Adrenal gland (tissue), 9 donors: ENCODE measurements at regions not wholly inside any gene's neighbourhood (a gene's known extent, or its start where the extent isn't known, plus 50 kb on each side); places are given as distances from the start of the nearest gene placed in this dataset.

ENCODE experiments used
- DNase-seq, 7 donors: peaks; one replicate each; pipeline ENCODE4 v3.0.0-alpha.2; 2019 to 2020
- H3K27ac ChIP-seq, 5 donors: fragments of 200-600 bp; sonication (generic) in 4 of 5; 1 replicate in 3 of 5; 2 replicates in 2 of 5; pipeline versions ENCODE4 v1.5.1 to v1.8.0; 2016 to 2020; ENCODE audit warnings: mild to moderate bottlenecking in 1 of 5
- H3K27me3 ChIP-seq: fragments of 200-600 bp; 2 replicates; pipeline ENCODE4 v1.8.0; 2021
- H3K36me3 ChIP-seq, 2 donors: fragments of 200-600 bp; replicated peaks in 1 of 2; 1 replicate in 1 of 2; 2 replicates in 1 of 2; pipeline versions ENCODE4 v1.5.1 to v1.8.0; 2018 to 2022
- H3K4me1 ChIP-seq, 2 donors: fragments of 200-600 bp; replicated peaks in 1 of 2; 1 replicate in 1 of 2; 2 replicates in 1 of 2; pipeline versions ENCODE4 v1.5.1 to v1.8.0; 2018 to 2021
- H3K4me3 ChIP-seq, 4 donors: fragments of 200-600 bp; sonication (generic) in 3 of 4; one replicate each; pipeline ENCODE4 v1.5.1; 2016 to 2018
- H3K9me3 ChIP-seq, 3 donors: fragments of 200-600 bp; sonication (generic) in 1 of 3; replicated peaks in 1 of 3; 1 replicate in 2 of 3; 2 replicates in 1 of 3; pipeline versions ENCODE4 v1.5.1 to v1.8.0; 2016 to 2021
- POLR2A ChIP-seq, 2 donors: fragments of 450-650 bp; IDR thresholded peaks; one replicate each; pipeline ENCODE4 v1.6.1; 2017; ENCODE audit warnings: antibody characterized with exemption in 2 of 2, mild to moderate bottlenecking in 2 of 2, moderate library complexity in 1 of 2
- WGBS, 4 donors: extraction: QIAGEN DNeasy Blood & Tissue Kit in 2 of 4; methylation state at CpG; one replicate each; pipeline versions ENCODE4 v1.1.5 to v1.1.7; 2013 to 2017; 5-methylcytosine and 5-hydroxymethylcytosine counted together
- intact Hi-C, 2 donors: fragments of 100-400 bp; cut with DNase I; formaldehyde crosslinking; loops; one replicate each; pipeline versions ENCODE4 v1.14.1 to v1.15.0; 2022 to 2023
- TF ChIP-seq, protein P1 (sequence below), 6 experiments: fragments of 450-650 bp in 4 of 6; fragments of 200-600 bp in 2 of 6; sonication (generic) in 1 of 6; IDR thresholded peaks; 1 replicate in 5 of 6; 2 replicates in 1 of 6; pipeline versions ENCODE4 v1.5.1 to v1.8.0; 2016 to 2021; ENCODE audit warnings: antibody characterized with exemption in 6 of 6, mild to moderate bottlenecking in 2 of 6, moderate library complexity in 1 of 6
- donor health status: healthy with polysubstance abuse.
- donor health status: Bipolar disorder and iron deficiency.
- donor health status: DM: yes; HTN: yes; CAD: no.
- donor health status: DM: no; HTN: no; CAD: no.
- donor health status: DM: no; HTN: no; CAD: no.

DNA sequence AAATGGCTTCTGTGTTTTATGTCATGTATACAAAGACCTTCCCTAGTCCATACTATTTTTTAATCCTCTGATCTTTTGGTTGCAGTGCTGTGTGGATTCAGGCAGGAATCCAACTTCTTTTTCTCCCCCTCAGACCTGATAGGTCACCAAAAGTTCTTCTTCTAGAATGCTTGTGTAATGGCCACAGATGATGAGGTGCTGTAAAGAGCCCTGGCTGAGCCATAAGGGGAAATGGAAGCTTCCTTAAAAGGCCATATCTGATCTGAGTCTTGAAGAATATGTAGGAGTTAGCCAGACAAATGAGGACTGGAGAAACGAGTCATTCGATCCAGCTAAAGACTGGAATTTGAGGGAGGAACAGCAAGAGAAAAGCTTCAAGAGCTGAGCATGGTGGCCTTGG, 353.9 kb downstream of the PCNX1 start:
- 49 to 64% (median 52%) methylated on average over 2 of the region's 2 CpGs for WGBS, 4 donors
- no peaks in the 10 kb centered on the region for H3K9me3 ChIP-seq
- H3K4me3 ChIP-seq, result no peak overlapping the region
- H3K4me1 ChIP-seq, result no peaks in the 10 kb centered on the region
- intact Hi-C loops, result no loop called here
- TF ChIP-seq, protein P1, sequence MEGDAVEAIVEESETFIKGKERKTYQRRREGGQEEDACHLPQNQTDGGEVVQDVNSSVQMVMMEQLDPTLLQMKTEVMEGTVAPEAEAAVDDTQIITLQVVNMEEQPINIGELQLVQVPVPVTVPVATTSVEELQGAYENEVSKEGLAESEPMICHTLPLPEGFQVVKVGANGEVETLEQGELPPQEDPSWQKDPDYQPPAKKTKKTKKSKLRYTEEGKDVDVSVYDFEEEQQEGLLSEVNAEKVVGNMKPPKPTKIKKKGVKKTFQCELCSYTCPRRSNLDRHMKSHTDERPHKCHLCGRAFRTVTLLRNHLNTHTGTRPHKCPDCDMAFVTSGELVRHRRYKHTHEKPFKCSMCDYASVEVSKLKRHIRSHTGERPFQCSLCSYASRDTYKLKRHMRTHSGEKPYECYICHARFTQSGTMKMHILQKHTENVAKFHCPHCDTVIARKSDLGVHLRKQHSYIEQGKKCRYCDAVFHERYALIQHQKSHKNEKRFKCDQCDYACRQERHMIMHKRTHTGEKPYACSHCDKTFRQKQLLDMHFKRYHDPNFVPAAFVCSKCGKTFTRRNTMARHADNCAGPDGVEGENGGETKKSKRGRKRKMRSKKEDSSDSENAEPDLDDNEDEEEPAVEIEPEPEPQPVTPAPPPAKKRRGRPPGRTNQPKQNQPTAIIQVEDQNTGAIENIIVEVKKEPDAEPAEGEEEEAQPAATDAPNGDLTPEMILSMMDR (IDR thresholded peaks at IDR 0.05), result no peak
- no peak for DNase-seq
- H3K27ac ChIP-seq, result no peak overlapping the region
- H3K36me3 ChIP-seq, result no peaks in the 10 kb centered on the region
- no peaks in the 10 kb centered on the region for H3K27me3 ChIP-seq

DNA sequence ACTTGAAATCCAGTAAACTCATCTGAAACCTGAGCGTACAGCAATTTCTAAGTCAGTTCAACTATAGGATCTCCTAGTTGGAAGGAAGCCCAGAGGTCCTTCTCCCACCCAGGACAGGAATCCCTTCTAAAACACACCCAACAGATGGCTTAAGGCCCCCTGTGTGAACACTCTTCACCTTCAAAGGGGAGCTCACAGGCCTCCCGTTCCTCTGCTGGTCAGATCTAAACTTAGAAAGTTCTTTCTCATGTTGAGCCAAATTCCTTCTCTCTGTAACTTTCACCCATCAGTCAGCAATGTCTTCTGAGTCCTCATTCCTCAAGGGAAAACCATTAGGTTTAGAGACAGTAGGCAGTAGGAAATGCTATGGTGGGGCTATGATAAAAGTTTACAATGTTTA, 355.2 kb downstream of the PCNX1 start:
- no peaks in the 10 kb centered on the region for H3K27me3 ChIP-seq
- no peaks in the 10 kb centered on the region for H3K9me3 ChIP-seq
- TF ChIP-seq, protein P1 (IDR thresholded peaks at IDR 0.05), result no peak
- TF ChIP-seq POLR2A (IDR thresholded peaks at IDR 0.05), result no peak
- no peaks in the 10 kb centered on the region for H3K36me3 ChIP-seq
- no peak for DNase-seq
- intact Hi-C loops, result no loop called here
- WGBS, 4 donors, result 71 to 81% (median 77%) methylated on average over 2 of the region's 2 CpGs
- no peak overlapping the region for H3K27ac ChIP-seq
- no peak overlapping the region for H3K4me3 ChIP-seq
- H3K4me1 ChIP-seq, result no peaks in the 10 kb centered on the region

DNA sequence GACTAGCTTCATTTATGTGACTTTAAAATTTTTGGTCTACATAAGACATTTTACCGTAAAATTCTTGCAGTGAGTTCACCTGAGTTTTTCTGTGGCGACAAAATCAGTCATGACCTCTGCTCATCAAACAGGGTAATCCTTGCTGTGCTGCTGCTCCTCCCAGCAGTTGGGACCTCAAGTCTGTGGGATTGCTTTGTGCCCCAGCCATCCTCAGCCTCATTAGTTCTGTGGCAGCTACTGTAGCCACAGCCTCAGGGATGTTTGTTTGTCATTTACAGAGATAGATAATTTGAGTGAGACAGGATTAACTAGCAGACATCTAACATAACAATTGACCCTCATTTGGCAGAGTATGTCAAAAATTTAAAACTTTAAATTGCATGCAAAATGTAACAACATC, 357.0 kb downstream of the PCNX1 start:
- TF ChIP-seq POLR2A (IDR thresholded peaks at IDR 0.05), result no peak
- TF ChIP-seq, protein P1 (IDR thresholded peaks at IDR 0.05), result no peak
- Histone ChIP-seq H3K27ac (no peak overlapping the region), H3K27me3 (no peaks in the 10 kb centered on the region), H3K4me3 (no peak overlapping the region), H3K36me3 (no peaks in the 10 kb centered on the region), H3K9me3 (no peaks in the 10 kb centered on the region), H3K4me1 (no peaks in the 10 kb centered on the region)
- 65 to 87% (median 82%) methylated on average over 2 of the region's 2 CpGs for WGBS, 4 donors
- DNase-seq, result no peak
- intact Hi-C loops, result no loop called here

DNA sequence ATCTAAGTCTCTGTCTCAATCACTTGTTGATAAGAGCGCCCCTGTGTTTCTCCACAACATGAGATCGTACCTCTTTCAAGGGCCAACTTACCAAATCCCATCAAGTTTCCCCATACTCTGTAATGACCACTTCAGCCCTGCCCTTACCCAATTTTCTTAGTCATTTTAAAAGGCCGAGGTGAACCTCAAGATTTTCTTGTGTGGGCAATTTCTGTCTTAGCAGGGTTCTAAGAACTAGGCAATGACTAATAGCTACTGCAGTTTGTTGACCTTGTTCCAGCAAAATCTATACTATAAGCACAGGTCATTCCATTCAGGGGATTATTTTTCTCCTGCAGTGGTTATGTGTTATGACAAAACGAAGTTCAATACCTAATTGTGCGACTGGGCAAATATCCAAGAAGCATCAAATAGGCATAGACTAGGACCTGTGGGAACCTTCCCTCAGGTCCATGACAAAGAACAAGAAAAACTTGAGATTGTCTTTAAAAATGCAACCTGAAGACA, 359.8 kb downstream of the PCNX1 start:
- H3K4me1 ChIP-seq, result no peaks in the 10 kb centered on the region
- TF ChIP-seq, protein P1 (IDR thresholded peaks at IDR 0.05), result no peak
- TF ChIP-seq POLR2A (IDR thresholded peaks at IDR 0.05), result no peak
- no peak for DNase-seq
- no peaks in the 10 kb centered on the region for H3K9me3 ChIP-seq
- 62 to 81% (median 75%) methylated on average over 5 of the region's 5 CpGs for WGBS, 4 donors
- intact Hi-C loops, result no loop called here
- no peaks in the 10 kb centered on the region for H3K27me3 ChIP-seq
- H3K4me3 ChIP-seq, result peak overlapping the region in 1 of 4 donors; percentile 34
- H3K36me3 ChIP-seq, result no peaks in the 10 kb centered on the region
- no peak overlapping the region for H3K27ac ChIP-seq
